ENCODE measurements at regions not wholly inside any gene's neighbourhood (a gene's known extent, or its start where the extent isn't known, plus 50 kb on each side); places are given as distances from the start of the nearest gene placed in this dataset.

- H3K4me1 Mint-ChIP-seq: peaks cover 20 to 26% of the 10 kb centered on the region in 2 experiments
- H2AK5ac ChIP-seq (ENCODE audit: insufficient read length, low read length): no peak overlapping the region
- H3K9me3 ChIP-seq (ENCODE audit: control insufficient read depth, low read depth, low read length): no peaks in the 10 kb centered on the region
- no peak for TF ChIP-seq CTCF (conservative IDR thresholded peaks at IDR 0.05)
- no peak overlapping the region for H3T11ph ChIP-seq (ENCODE audit: low read length)
- H2BK15ac ChIP-seq (ENCODE audit: low read depth, low read length): no peak overlapping the region
- no peak overlapping the region for H3K18ac ChIP-seq (ENCODE audit: insufficient read length, low read depth, low read length)
- no peaks in the 10 kb centered on the region for H3K23me2 ChIP-seq (ENCODE audit: insufficient read length, low read depth, low read length, poor library complexity, severe bottlenecking)
- H3K27ac ChIP-seq (ENCODE audit: insufficient read length, low read depth, low read length): no peak overlapping the region
- peaks cover 5% of the 10 kb centered on the region; the same call in 1 of the 2 replicates for H3K27me3 Mint-ChIP-seq (ENCODE audit: low read depth)
- no peaks in the 10 kb centered on the region for H3K79me1 ChIP-seq (ENCODE audit: insufficient read depth, low read depth, low read length, poor library complexity, severe bottlenecking)
- H2BK20ac ChIP-seq (ENCODE audit: low read depth, low read length, poor library complexity, severe bottlenecking): no peak overlapping the region
- H3K23ac ChIP-seq (ENCODE audit: insufficient read length, low read depth, low read length): no peak overlapping the region
- no peak overlapping the region for H4K8ac ChIP-seq (replicated peaks; ENCODE audit: insufficient read length, low read depth, low read length)
- no peak for DNase-seq
- H3K9ac ChIP-seq (ENCODE audit: extremely low read depth, insufficient read length, low read length): no peak overlapping the region
- H3K27me3 ChIP-seq (ENCODE audit: insufficient read depth, low read length): peaks cover 2% of the 10 kb centered on the region; the same call in 1 of the 2 replicates
- no peak overlapping the region for H2BK120ac ChIP-seq (ENCODE audit: low read depth, low read length, poor library complexity, severe bottlenecking)
- no peak overlapping the region for H3K14ac ChIP-seq (ENCODE audit: insufficient read depth, low read length)
- H2BK5ac ChIP-seq (ENCODE audit: insufficient read length, low read length): no peak overlapping the region
- H2AFZ ChIP-seq (ENCODE audit: low read length): no peak overlapping the region
- H3K9me3 Mint-ChIP-seq: no peaks in the 10 kb centered on the region; a peak in 2 of 5 replicates
- no peak overlapping the region for H4K5ac ChIP-seq (ENCODE audit: insufficient read length, low read depth, low read length)
- no peaks in the 10 kb centered on the region for H3K79me2 ChIP-seq (ENCODE audit: insufficient read depth, low read length)
- H3K4ac ChIP-seq (ENCODE audit: low read depth, low read length): no peak overlapping the region
- no peak overlapping the region for H3K56ac ChIP-seq (ENCODE audit: insufficient read length, low read depth, low read length)
- peaks cover 0 to 1% (median 0%) of the 10 kb centered on the region in 3 experiments; a peak in 3 of 7 replicates for H3K36me3 Mint-ChIP-seq (ENCODE audit: insufficient read depth in 1 of 3, low read depth in 3 of 3)
- no peak overlapping the region for H3K4me2 ChIP-seq (ENCODE audit: insufficient read depth, insufficient read length, low read length)
- H3K27ac Mint-ChIP-seq: no peak overlapping the region
- H4K91ac ChIP-seq (ENCODE audit: insufficient read length, low read depth, low read length): no peak overlapping the region
- no peak overlapping the region for H3K4me3 Mint-ChIP-seq
- peaks cover 3% of the 10 kb centered on the region; the same call in 1 of the 2 replicates for H3K4me1 ChIP-seq (ENCODE audit: insufficient read depth, low read length)
- no peaks in the 10 kb centered on the region for H4K20me1 ChIP-seq (ENCODE audit: control insufficient read depth, insufficient read depth, insufficient read length)
- H2BK12ac ChIP-seq (ENCODE audit: insufficient read length, low read depth, low read length): no peak overlapping the region
These were observed 83.5 kb downstream of the FOXB1 start for GRCh38 chr15:60087561-60087960.

Measured in H9 (cell line).